ENCODE measurements at regions not wholly inside any gene's neighbourhood (a gene's known extent, or its start where the extent isn't known, plus 50 kb on each side); places are given as distances from the start of the nearest gene placed in this dataset.

DNA sequence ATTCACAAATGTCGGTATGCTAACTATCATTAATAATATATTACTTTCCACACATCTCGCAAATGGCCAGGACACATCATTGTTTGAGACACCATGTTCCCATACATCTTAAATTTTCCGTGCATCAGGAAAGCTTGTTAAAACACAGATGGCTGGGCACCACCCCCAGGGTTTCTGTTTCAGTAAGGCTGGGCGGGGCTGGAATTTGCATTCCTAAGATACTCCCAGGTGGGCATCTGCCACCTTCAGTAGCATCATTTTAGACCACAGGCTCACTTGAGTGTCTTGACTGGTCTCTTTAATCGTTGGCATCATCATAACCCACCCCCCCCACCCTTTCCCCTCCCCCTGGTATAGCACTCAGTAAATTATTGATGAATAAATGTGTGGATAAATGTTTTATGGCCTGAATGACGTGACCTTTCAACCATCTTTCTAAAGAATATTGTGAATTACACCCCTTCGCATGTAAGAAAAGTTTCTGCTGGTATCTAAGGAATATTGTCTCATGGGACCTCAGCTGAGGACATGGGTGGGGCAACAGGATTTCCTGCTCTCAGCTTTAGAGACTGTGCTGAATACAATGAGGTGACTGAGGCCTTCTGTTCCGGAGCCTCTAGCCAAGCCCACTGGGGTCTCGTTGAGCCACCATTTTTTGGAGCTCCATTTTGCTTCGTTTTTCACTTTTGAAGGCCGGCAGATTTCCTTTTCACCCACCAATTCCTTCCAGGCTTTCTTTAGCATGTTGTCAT is 124.1 kb upstream of the NEDD9 start:
- TF ChIP-seq POLR2A (IDR thresholded peaks at IDR 0.05), result no peak
- TF ChIP-seq, protein P1, sequence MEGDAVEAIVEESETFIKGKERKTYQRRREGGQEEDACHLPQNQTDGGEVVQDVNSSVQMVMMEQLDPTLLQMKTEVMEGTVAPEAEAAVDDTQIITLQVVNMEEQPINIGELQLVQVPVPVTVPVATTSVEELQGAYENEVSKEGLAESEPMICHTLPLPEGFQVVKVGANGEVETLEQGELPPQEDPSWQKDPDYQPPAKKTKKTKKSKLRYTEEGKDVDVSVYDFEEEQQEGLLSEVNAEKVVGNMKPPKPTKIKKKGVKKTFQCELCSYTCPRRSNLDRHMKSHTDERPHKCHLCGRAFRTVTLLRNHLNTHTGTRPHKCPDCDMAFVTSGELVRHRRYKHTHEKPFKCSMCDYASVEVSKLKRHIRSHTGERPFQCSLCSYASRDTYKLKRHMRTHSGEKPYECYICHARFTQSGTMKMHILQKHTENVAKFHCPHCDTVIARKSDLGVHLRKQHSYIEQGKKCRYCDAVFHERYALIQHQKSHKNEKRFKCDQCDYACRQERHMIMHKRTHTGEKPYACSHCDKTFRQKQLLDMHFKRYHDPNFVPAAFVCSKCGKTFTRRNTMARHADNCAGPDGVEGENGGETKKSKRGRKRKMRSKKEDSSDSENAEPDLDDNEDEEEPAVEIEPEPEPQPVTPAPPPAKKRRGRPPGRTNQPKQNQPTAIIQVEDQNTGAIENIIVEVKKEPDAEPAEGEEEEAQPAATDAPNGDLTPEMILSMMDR (IDR thresholded peaks at IDR 0.05), result no peak

Data from stomach (tissue), 4 donors.